ENCODE measurements at regions not wholly inside any gene's neighbourhood (a gene's known extent, or its start where the extent isn't known, plus 50 kb on each side); places are given as distances from the start of the nearest gene placed in this dataset.
"Not testable (repeated sequence)": the region's sequence is repeated elsewhere in the genome, so short reads cannot be mapped to it uniquely, and the experiment has no call there.

DNA sequence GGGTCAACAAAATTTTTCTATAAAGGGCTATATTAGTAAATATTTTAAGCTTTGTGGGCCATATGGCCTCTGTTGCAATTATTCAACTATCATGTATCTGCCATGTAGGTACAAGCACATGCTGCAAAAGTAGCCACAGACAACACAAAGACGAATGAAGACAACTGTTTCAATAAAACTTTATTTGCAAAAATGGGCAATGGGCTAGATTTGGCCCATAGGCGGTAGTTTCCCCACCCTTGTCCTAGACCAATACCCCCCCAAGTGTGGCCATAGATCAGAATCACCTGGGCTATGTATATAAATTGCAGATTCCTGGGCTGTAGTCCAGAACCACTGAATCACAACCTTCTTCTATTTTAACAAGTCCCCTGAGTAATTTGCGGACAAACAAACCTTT, 331.0 kb upstream of the PSMD7 start:
- DNase-seq (ENCODE audit: low read depth in 1 of 2, low spot score in 1 of 2) = no peak

DNA sequence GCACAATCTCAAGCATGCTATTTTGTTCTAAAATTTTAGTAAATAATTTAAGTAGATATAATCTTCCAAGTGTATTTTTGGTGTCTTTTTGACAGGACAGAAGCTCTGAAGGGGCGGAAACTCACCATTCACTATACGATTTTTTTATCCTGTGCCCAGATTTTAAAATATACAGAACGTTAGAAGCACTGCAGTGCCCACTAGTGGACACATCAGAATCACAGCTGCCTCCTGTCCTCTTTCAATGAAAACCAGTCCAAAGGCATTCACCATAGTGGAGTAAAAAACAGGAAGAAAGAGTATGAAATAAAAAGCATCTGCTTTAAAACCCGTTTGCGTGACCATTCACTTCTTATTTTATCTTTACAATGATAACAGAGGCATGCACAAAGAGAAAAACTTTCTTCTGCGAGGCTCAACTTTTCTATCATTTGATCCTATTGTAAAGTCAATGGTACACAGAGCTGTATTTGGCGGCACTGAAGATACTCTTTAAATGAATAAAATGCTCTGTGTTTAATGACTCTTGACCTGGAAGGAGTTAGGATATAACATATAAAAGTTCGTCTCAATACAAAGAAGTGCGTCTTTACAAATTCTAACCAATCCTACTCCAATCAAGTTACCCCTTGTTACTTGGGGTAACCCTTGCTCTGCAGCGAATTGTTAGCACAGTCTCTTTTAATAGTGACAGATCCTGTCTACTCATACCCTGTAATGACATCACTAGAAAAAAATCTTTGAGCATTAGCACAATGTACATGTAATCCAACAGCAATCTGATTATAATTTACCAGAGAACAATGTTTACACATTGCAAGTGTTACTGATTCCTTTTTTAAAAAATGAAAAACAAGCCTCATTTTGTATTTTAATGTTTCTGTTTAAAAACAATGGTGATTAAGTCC, 339.8 kb upstream of the PSMD7 start:
- peak in 1 of 2 donors; percentile 4 for DNase-seq (ENCODE audit: low read depth in 1 of 2, low spot score in 1 of 2)

DNA sequence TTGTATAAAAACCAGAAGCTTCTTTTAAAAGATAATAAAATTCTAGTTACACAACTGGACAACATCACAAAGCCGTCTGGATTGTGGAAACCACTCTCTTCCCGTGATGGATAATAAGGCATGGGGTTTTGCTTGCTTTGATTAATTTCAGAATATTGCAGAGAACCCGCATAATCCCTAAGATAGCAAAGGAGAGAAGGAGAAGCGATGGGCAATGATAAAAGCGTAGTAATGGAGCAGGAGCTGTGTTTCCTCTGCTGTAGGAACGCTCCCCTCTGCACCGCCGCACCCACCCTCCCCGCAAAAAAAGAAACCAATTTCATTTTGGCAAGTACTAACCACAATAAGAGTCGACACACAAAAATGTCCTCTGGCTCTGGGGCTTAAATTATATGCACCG, 340.9 kb upstream of the PSMD7 start:
- DNase-seq (ENCODE audit: low read depth in 1 of 2, low spot score in 1 of 2) = no peak

DNA sequence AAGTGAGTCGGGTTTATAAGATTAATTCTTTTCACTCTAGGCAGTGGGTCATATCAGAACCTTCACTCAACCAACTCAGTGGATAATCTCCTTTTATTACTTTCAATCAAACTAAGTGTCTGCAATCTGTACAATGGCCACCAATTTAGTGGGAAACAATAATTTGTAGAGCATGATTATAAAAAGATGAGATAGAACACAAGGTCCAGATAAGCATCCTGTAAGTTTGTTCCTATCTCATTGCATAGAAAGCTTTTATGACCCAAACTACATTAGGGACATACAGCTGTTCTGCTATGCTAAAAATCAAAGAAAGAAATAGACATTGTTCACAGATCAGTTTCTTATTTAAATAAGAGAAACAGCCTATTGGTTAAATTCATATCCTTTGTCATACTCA, 341.4 kb upstream of the PSMD7 start:
- DNase-seq (ENCODE audit: low read depth in 1 of 2, low spot score in 1 of 2) = no peak

DNA sequence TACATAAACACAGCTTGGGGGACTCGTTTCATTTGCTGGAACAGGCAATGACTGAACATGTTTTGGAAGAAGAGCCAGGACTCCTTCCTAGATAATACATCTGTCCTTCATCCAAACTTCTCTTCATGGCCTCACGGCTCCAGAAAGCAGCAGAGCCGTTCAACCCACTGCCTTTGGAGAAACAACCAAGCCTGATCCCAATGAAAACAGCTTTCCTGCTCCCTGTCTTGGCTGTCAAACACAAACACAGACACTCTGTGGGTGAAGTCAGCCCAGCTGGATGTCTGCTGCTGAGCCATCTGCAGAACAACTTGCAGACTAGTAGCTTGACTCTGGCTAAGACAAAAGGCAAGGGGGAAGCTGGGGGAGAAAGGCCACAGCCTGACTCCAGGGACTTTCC, 345.1 kb upstream of the PSMD7 start:
- no peak for DNase-seq (ENCODE audit: low read depth in 1 of 2, low spot score in 1 of 2)

DNA sequence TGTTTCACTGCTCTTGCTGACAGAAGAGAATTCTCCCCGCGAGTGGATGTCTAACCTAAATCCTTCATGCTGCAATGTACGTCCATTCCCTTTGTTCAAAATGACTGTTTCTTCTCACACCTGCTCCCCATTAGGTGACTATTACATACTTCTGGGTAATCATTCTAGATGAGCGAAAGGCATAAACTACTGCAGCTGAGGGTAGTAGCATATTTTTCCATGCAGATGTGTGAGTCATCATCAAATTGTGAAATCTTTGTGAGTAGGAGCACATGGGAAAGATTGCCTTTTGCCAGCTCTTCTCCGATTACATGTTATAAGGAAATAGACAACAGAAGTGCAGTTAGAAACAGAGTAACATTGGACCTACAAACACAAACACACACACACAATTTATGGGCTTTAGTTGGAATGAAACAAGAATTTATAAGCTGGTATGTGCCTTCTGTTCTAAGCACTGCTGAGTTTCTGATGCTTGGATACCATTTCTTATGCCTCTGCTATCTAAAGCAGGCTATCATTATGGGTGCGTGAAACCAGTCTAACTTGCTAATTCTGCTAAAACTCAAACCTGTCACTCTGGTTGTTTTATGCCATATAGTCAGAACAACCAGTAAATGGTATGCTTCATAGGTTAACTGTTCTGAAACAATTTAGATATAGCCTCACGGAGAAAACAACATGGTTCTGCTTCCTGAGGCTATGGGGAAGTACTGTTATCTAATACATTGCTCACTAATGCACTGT, 346.9 kb upstream of the PSMD7 start:
- no peak for DNase-seq (ENCODE audit: low read depth in 1 of 2, low spot score in 1 of 2)

DNA sequence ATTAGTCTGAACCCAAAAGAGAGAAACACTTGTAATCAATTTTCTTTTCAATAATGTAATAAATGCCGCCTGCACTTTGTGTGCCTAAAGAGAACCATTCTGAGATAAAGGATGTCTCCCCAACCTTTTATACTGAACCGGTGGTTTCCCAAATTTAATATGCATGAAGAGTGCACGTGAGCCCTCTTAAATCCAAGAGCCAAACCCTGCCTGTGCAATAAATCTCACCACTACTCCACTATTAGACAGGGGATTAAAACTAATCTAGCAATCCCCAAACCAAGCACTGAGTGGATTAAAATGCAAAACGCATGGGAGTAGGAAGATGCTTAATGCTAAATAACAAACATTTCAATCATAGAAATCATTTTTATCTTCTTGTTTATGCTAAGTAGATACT, 351.0 kb upstream of the PSMD7 start:
- no peak for DNase-seq (ENCODE audit: low read depth in 1 of 2, low spot score in 1 of 2)

DNA sequence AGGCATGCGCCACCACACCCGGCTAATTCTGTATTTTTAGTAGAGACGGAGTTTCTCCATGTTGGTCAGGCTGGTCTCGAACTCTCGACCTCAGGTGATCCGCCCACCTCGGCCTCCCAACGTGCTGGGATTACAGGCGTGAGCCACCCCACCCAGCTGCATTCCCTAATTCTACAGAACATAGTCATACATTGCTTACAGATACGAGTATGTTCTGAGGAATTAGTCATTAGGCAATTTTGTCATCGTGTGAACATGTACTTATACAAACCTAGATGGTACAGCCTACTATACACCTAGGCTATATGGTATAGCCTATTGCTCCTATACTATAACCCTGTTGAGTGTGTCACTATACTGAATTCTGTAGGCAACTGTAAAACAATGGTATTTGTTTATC, 353.4 kb upstream of the PSMD7 start:
- not testable (repeated sequence) for DNase-seq (ENCODE audit: low read depth in 1 of 2, low spot score in 1 of 2)

DNA sequence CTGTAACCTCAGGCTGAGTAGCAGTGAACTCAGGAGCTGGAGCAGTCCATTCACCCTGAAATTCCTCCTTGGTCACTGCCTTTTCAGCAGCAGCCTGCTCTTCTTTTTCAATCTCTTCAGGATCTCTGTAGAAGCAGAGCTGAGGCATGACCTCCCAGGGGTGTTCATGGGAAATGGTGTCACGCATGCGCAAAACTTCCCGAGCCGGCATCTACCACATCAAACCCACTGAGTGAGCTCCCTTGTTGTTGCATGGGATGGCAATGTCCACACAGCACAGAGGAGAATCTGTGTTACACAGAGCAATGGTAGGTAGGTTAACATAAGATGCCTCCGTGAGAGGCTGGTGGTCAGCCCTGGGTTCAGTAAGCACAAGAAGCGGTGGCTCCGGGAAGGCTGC, 355.8 kb upstream of the PSMD7 start:
- not testable (repeated sequence) for DNase-seq (ENCODE audit: low read depth in 1 of 2, low spot score in 1 of 2)

DNA sequence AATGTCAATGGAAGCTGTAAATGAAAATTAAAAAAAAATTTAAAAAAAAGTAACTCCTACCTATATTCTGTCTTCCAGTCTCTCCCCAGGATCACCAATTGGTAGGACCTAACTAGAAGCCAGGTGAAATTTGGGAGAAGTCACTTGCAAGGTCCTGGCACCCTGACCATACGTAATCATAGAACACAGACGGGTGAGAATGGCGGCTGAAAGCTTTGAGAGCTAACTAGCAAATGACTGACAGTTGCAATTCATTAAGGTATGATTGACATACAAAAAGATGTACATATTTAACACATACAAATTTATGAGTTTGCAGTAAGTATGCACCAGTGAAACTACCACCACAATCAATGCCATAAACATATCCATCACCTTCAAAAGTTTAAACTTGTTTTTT, 372.7 kb upstream of the PSMD7 start:
- DNase-seq (ENCODE audit: low read depth in 1 of 2, low spot score in 1 of 2) = no peak

DNA sequence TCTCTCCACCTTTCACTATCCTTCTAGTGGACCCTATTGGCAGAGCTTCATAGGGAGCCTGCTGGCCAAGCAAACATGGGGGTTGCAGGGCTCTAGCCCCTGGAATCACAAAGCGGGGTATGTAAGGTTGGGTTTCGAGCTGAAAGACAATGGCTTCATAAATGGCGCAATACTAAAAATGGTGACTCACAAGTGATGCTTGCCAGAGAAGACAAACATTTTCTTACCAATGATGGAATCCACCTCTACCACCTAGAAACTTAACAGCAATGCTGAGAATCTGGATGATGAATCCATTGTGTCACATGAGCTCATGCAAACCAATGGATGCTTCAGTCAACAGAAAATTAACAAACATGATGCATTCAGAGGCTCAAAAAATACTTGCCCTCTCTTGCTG, 375.3 kb upstream of the PSMD7 start:
- DNase-seq (ENCODE audit: low read depth in 1 of 2, low spot score in 1 of 2) = no peak

DNA sequence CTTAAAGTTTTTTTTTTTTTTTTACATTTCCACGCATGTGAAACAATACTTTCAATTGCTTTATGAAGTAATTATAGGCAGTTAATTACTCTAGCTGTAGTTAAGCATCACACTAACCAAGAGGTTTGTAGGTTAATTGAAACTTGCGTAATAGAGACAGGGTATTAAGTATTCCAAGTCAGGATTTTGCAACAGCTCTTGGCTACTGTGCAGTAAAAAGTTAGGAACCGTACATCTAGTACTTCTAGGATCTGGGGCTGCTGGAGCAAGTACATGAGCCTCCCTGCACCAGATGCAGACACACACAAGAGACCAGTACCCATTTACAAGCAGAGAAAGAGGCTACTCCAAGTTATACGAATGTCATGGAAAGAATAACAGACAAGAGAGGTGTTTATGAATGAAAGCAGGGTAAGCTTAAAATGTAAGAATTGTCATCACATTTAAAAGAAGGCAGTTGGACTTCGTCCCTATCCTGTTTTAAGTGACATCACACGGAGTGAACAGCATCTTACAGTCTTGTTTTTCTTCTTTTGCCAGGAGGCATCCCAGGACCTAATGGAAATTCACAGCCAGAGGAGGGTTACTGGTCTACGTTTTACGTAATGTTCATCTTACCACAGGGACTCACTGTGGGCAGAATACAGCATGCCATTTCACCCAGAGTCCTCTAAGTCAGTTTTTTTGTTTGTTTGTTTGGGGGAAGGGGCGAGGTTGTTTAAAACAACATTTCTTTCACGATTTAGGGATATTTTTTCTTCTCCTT, 379.6 kb upstream of the PSMD7 start:
- no peak for DNase-seq (ENCODE audit: low read depth in 1 of 2, low spot score in 1 of 2)

DNA sequence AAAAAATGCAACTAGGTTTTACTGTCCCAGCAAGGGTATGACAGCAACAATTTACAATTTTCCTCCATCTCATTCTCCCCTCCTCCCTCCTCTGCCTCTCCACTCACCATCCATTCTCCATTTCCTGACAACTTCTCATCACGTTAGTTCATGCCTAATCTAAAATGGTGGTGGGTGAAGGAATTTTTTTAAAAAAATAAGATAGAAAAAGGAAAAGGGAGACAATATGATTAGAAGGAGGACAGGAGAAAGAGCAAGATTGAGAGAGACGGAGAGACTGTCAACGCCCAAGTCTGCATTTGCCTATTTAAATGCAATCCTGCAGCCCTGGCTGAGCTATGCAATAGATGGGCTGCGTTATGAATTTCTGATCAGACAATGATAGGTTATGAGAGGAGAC, 380.7 kb upstream of the PSMD7 start:
- no peak for DNase-seq (ENCODE audit: low read depth in 1 of 2, low spot score in 1 of 2)

DNA sequence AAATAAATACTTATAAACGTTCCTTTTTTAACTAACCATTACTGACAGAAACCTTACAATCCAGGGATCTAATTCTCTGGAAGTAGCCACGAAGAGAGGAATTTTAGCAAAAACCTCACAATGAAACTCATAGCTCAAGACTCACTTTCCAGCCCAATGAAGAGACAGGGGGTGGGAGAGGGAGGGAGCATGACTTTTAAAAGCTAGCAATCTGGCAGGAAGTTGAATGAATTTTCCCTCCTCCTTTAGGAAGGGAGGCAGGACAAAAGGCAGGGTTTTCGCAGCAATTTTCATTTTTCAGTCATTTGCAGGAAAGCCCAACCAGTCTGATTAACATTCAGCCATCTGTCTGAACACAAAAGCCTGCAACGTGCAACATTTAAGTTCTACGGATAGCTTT, 381.5 kb upstream of the PSMD7 start:
- DNase-seq (ENCODE audit: low read depth in 1 of 2, low spot score in 1 of 2) = no peak

DNA sequence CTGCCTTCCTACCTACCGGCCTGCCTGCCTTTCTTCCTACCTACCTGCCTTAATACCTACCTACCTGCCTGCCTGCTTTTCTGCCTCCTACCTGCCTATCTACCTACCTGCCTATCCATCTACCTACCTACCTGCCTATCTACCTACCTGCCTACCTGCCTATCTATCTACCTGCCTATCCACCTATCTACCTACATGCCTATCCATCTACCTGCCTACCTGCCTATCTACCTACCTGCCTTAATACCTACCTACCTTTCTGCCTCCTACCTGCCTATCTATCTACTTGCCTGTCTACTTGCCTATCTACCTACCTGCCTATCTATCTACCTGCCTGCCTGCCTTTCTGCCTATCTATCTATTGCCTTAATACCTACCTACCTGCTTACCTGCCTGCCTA, 383.8 kb upstream of the PSMD7 start:
- no peak for DNase-seq (ENCODE audit: low read depth in 1 of 2, low spot score in 1 of 2)

DNA sequence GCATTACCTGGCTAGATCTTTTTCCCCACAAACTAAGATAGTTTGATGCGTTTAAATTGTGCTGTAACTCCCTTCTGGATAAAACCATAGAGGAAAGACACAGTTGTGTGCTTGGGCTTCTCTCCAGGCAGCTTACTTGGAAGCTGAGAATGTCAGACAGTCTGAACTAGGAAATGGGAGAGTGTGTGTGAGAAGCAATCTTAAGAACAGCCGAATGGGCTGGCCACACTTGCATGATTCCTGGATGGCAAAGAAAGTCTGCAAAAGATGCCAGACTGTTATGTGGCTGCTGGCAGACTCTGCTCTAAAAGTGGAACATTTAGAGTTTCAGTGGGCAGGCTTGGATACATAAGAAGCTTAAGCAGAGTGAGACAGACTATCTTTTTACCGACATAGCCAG, 384.3 kb upstream of the PSMD7 start:
- no peak for DNase-seq (ENCODE audit: low read depth in 1 of 2, low spot score in 1 of 2)

DNA sequence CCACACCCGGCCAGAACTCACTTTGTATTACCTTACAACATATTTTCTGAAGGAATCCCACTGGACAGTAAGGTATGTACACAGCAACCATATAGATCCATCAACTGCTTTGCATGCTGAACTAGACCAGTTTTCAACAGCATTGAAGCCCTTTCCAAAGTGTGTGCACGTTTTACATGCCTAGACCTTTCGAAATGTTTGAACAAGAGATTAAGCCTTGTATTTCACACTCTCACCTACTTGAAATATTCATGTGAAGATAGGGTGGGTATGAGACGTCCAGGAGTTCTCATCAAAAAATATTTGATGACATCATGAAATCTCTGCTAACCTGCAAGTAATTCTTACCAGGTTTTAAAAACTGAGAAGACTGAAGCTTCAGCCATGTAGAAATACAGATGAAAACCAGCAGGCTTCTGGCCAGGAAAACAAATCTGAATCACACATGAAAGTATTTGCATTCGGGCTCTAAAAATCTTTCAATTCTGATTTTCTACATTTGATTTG, 387.0 kb upstream of the PSMD7 start:
- no peak for DNase-seq (ENCODE audit: low read depth in 1 of 2, low spot score in 1 of 2)

DNA sequence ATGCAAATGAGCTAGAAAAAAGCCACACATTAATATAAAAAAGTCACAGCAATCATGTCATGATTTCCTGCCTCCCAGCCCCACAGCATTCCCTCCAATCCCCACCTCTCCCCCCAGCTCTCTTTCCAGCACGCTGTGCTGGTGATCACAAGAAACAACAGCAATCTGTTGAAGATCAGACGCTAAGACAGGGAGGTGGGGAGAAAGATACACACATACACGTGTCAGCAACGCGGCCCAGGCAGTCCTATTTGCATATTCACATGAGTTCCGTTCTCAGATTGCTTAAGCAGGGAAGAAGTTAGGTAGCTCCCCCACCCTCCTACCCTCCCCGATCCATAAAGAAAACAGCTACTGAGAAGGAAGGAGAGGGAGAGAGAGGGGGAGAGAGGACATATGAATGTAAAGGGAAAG, 405.5 kb upstream of the PSMD7 start:
- no peak for DNase-seq (ENCODE audit: low read depth in 1 of 2, low spot score in 1 of 2)

DNA sequence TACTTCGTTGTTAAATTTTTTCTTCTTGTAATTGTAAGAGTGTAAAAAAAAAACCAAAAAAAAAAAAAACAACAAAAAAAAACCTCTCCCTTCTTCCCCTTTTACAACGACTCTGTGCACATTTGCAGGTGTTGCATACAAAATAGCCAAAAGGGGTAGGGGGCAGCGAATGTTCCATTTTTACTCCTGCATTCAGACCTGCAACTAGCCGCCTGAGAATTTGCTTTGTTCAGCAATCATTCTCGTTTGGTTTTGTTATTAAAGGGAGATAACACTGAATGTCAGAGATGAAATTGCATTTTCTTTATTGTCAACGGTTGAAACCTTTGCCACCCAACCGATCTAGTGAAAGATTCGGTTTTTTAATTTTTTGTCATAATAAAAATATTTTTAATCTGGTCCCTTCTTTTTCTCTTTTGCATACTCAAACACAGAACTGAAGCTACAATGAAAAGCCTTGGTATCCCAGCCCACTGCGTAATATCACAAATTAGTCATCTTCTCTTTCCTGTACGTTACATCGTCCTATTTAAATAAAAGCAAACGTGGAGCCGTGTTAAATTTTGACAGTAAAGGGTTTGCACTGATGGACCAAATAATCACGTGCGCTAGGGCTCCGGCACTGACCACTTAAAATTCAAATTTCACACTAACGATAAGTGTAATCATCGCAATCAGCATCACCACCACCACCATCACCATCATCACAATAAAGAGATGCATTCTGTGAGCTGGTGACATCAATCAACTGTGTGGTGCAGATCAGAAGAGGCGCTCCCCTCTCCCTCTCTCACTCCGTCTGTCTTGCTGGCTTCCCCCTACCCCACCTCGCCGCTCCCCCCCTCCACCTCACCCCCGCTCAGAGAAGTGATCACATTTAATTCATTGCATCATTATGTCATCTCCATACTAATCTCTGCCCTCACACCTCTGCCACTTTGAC, 406.2 kb upstream of the PSMD7 start:
- no peak for DNase-seq (ENCODE audit: low read depth in 1 of 2, low spot score in 1 of 2)

DNA sequence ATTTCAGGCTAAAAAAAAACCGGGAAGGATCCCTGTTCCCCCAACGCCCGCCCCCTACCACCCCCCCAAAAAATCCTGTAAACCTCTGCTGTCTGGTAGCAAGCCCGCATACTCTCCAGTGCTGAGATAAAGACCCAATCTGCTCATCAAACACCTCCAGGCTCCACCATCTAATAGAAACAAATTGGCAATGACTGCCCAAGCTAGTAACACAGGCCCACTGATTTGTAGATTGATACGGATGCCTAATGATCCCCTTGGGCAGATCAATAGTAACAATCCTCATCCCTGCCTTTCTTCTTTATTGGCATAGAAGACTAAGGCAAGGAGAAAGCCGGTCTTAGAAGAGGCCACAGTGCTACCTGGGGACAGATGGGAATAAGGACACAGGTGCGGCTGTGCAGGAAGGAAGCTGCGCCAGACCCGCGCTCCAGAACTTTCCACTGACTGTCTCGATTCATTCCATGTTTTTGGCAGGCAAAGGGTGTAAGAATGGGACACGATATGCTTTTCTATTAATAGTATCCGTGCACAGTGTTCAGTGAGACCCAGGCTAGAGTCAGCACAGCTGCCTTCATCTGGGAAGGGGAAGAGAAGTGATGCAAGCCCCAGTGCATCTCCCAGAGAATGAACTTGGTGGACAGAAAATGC, 407.6 kb upstream of the PSMD7 start:
- DNase-seq (ENCODE audit: low read depth in 1 of 2, low spot score in 1 of 2) = no peak

All from activated CD4-positive, alpha-beta T cell treated with anti-CD3 and anti-CD28 coated beads, Interleukin-2, amount 50 U/mL, for 24 hours (primary cell).